NCI-H187 treated with DMSO at 0.1 percent for 48 hours (cell line): ENCODE measurements at regions not wholly inside any gene's neighbourhood (a gene's known extent, or its start where the extent isn't known, plus 50 kb on each side); places are given as distances from the start of the nearest gene placed in this dataset.

Experiments
- DNase-seq: peaks from one replicate; lab custom pipeline; 2025; lab: John Stamatoyannopoulos, UW

DNA sequence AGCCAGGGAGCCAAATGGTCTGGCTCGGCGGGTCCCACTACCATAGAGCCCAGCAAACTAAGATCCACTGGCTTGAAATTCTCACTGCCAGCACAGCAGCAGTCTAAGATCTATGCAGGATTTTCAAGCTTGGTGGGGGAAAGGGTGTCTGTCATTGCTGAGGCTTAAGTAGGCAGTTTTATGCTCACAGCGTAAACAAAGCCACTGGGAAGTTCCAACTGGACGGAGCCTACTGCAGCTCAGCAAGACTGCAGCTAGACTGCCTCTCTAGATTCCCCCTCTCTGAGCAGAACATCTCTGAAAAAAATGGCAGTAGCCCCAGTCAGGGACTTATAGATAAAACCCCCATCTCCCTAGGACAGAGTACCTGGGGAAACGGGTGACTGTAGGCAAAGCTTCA lies 277.6 kb upstream of the PHF14 start:
- no peak for DNase-seq

DNA sequence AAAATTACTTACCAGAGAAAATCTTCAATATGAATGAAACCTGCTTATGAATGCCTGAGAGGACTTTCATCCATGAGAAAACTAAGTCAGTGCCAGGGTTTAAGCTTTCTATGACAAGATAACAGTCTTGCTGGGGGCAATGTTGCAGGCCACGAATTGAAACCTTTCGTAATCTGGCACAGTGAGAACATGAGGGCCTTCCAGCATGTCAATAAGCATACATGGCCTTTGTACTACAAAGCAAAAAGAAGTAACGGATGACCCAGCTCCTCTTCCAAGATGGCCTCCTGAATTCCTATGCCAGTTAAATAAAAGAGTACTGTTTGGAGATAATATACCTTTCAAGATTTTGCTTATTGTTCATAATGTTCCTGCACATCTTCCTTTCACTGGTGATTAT lies 270.6 kb upstream of the PHF14 start:
- no peak for DNase-seq

DNA sequence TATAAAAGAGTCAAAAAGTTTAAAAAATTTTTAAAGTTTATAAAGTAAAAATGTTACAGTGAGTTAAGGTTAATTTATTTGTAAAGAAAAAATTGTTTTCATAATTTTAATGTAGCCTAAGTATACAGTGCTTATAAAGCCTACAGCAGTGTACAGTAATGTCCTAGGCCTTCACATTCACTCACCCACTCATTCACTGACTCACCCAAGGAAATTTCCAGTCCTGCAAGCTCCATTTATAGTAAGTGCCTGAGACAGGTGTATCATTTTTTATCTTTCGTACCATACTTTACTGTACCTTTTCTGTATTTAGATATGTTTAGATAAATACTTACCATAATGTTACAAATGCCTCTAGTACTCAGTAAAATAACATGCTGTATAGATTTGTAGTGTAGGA lies 269.7 kb upstream of the PHF14 start:
- no peak for DNase-seq

DNA sequence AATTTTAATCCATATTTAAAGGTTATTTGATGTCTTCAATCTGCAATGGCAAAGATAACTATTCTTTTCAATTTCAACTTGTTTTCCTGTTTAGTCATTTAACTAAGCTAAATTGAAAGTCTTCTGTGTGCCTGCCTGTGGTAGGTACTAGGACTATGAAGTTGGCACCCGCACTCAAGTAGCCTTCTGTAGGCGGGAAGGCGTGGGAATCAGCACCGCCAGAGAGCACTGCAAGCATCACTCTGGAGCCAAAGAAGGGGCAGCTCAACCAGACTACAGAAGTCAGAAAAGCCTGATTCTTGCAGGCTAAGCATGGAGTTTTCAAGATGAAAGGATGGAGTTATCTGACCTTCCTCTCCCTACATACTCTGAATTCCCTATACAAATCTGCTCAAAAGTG lies 269.0 kb upstream of the PHF14 start:
- DNase-seq, result no peak

DNA sequence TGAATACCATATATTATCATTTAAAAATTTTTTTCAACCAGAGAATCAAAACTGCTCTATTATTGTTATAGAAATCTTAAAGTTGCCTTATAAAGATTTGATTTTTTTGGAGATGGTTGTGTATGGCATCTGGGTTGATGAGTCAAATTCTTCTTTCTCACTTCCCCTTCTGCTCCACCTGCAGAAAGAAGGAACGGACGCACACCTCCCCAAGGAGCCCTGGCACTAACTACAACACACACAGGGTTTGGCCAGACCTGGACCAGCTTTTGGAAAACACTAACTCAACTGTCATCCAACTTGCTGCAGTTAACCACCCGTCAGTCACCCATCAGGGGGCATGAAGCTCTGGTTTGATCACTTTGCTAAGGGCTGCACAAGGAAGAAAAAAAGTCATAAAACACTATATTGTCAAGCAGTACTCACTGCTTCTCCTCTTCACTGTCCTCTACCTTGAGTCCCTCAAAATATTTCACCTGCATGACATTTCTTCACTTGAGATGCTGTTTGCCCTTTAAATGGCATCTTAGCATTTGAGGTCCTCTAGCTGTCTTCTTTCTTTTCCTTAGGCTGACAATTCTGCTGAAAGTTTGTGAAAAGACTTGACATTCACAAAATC lies 266.7 kb upstream of the PHF14 start:
- no peak for DNase-seq

DNA sequence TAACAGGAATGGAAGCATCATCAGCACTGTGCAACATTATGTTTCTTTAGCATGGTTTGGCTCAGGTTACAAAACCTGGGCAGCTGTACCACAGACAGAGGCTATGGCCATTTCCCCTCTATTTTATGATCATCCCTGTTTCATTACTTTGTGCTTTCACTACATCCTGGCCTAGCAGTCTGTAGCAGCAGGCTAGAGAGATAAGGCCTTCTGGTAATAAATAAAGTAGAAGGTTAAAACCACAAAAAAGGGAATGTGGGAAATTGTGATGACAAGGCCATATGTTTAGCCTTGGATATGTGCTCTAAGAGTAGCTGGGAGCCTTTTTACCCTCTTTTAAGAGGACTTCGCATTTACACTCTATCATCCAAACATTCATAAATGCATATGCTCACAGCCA lies 266.2 kb upstream of the PHF14 start:
- DNase-seq, result no peak

DNA sequence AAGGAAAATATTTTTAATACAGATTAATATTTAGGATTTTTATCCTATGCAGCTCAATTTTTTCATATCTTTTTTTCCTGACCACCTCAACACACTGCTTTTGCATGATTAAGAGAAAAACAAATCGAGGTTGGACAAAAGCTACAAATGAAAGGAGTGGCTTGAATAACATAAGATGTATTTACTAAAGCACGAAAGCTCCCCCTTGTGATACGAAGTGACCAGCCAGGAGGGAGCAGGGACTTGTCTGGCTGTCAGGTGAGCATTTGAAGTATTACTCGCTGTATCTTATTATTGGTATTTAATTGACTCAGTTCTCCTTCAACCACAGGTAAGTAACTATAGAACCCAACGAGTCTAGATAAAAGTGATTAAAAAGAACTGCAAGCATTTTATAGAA lies 265.2 kb upstream of the PHF14 start:
- DNase-seq, result no peak

DNA sequence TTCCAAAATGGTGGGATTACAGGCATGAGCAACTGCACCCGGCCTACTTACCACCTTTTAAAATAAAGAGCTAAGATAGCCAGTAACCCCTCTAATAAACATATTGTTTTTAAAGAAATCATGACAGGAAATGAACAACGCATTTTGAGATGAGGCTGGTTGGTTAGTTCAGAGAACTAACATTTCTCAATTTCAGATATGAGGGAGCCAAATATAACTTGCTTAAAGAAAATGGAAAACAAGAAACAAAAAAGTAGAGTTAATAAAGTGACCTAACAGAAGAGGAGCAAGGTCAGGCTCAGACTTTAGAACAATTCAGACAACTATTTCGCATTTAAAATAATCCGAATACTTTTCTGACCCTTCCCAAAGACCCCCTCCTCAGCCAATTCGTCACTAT lies 254.9 kb upstream of the PHF14 start:
- DNase-seq, result no peak

DNA sequence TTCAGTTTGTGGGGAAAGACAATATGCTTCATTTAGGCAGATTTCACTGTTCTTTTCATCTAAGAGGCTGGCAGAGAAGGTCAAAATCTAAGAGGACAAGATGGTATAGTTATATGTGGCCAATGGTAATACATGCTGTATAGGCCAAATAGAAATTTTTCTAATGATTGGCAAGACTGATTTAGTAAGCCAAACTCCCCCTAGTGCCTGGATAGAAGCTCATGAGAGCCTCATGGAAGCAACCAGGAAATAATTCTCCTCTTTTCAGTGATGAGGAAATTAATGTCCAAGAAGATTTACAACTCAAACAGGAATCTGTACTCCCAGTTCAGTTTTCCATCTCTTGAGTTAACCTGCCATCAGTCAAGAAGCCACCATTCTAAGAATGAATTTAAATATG lies 253.6 kb upstream of the PHF14 start:
- no peak for DNase-seq

DNA sequence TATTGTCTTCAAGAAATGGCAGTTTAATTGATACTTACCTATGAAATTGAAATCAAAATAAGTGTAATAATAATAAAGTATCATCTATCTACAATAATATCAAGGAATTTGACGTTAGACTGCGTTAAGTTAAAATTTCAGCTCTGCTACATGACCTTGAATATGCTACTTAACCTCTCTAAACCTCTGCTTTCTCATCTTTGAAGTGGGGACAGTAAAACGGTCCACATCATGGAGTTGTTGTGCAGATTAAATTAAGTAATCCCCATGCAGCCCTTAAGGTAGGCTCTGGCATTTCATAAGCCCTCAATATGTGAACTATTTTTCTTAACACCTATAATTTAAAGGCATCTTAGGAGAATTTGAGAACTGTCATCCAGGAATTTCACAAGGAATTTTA lies 252.4 kb upstream of the PHF14 start:
- no peak for DNase-seq

DNA sequence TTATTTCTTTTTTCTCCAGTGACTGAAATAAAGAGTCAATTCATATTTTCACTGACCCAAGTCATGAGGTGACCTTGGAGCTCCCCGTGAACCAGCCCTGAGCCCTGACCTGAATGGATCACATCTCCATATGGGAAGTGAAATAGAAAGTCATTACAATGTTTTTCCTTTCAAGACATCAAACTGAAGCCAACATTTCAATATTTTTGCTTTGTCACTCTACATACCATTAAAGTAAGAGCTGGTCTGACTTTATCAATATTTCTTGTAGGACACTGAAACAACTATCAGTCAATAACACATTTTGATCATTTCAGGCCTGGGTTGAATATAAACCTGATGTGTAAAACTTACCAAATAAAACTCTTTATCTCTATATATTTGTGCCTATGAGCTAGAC lies 249.8 kb upstream of the PHF14 start:
- DNase-seq, result no peak

DNA sequence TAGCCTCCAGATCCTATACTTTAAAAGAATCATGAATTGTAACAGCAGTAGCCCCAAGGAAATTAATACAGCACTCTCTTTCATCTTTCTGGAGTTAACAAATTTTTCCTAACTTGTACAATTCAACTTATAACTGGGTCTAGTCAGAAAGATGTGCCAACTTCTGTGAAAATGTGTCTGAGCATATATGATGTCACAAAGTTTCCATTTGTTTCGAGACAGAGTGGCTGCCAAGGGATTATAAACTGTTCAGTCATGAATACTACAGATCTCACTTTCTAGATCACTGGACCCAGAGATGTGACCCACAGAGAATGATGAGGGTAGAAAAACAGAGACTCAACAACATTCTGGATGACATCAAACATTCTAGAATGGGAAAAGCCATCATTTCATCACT lies 249.2 kb upstream of the PHF14 start:
- no peak for DNase-seq

DNA sequence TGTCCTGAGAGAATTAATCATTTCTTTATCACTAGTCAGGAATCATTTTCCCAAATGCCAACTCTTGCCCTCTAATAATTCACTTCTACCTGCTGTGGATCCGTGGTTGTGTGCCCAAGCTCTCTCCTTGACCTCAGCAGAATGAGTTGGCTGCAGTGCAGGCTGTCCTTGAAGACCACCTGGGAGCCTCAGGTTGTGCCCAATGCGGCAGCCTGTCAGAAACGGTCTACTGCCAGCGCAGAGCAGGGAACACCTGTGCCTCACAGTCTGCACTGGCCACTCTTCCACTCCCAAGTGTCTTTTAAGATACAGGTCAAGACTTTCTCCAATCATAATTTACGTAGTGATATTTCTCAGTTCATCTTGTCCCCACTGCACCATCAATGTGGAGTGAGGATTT lies 246.0 kb upstream of the PHF14 start:
- no peak for DNase-seq

DNA sequence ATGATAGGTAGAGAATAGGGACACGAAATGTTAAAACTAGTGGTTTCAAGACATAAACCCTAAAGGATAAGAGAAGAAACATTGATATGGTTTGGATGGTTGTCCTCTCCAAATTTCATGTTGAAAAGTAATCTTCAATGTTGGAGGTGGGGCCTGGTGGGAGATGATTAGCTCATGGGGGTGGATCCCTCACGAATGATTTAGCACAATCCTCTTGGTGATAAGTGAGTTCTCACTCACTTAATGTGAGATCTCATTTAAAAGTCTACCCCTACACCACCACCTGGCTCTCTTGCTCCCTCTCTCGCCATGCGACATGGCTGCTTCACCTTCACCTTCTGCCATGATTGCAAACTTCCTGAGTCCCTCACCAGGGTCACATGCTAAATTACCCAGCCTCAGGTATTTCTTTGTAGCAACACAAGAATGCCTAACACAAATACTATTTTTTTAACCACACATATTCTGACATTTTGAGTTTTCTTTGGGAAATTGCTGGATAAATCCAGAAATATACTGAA lies 242.4 kb upstream of the PHF14 start:
- DNase-seq, result no peak

DNA sequence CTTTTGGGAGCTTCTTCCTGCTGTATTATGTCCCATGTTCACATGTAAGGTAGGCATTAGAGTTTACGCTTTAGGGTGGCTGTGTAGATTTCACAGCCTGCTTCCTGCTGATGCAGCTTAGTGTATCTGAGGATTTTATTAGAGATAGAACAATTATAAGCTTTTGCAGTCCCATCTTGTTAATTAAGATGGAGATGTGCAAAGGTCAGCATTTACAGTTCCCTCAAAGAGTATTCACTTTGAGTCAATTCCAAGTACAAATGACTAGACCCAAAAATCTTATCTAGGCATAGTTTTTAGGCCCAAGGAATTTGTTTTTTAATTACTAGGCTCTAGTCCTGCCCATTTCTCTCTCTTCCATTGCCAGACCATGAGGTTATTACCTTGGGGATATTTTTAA lies 239.9 kb upstream of the PHF14 start:
- no peak for DNase-seq

DNA sequence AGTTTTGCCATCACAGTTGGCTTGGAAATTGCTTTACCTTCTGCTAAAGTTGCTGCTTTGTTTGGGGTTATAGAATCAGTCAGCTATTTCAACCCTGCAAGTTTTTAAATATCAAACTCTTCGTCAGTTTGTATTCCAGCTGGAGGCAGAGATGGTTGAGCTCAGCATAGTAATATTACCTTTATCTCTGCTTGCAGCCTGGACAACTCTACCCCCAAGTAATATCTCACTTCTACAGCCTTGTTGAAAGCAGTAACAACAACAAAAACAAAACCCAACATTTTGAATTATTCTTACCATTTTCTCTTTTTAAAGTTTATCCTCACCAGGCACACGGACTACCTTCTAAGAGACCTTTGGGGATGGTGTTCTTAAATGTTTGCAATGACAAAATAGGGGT lies 239.1 kb upstream of the PHF14 start:
- no peak for DNase-seq

DNA sequence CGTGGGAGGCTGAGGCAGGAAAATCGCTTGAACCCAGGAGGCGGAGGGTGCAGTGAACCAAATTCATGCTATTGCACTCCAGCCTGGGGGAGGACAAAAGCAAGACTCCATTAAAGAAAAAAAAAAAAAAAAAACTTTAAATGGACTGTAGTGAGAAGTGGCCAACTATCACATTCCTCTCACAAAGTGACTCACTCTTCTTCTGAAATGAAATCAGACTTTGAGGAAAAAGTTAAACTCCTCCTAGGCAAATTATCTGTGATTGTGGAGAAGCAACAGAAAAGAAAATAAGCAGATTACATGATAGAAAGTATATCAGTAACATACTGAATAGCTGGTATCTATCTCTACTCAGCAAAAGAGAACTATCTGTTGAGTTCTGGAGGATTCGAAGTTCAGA lies 234.3 kb upstream of the PHF14 start:
- no peak for DNase-seq

DNA sequence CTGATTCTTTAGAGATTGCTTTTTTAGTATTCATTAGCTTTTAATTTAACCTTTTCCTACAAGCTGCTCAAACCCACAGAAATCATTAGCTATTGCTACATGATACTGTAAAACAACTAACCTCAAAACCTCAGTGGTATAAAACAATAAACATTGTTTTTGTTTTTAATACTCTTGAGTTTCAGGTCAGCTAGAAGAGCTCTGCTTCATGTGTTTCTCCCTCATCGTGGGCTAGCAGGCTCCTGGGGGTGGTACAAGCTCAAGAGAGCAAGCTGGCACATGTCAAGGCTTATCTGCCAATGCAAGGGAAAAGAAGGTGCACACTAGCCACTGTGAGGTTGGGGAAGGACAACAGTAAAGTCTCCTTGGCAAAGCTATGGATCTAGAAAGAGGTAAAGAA lies 232.9 kb upstream of the PHF14 start:
- DNase-seq, result no peak

DNA sequence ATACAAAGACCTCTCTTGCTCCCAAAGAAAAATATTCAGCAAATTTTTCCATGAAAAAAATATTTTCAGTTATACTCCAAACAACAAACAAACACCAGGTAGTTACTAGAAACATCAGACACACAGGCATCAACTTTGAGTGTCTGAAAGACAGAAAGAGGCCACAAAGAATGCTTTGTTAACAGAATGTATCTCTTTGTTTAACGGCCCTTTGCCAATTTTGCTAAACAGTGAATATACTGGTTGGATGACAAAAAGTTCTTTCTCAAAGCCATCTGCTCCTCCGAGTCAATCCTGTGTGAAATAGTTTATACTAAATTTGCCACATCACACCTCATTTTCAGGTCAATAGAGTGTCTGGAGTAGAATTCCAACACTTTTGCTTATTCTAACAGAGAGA lies 216.7 kb upstream of the PHF14 start:
- DNase-seq, result no peak

DNA sequence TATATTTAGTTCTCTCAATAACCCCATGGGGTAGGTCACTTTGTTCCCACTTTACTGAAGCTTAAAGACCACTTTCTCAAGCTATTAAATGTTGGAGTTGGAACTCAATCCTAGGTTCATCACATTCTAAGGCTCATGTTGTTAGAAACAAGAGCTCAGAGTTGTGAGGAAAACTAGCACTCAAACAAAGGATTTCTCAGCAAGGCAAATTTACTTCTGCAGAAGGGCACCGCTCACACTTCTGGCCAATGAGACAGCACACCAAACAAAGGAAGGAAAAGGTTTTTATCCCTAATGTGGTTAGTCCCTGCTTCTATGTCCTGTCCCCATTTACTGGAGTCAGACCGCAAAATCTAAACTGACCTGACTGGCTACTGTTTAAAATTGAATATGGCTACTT lies 214.6 kb upstream of the PHF14 start:
- no peak for DNase-seq

DNA sequence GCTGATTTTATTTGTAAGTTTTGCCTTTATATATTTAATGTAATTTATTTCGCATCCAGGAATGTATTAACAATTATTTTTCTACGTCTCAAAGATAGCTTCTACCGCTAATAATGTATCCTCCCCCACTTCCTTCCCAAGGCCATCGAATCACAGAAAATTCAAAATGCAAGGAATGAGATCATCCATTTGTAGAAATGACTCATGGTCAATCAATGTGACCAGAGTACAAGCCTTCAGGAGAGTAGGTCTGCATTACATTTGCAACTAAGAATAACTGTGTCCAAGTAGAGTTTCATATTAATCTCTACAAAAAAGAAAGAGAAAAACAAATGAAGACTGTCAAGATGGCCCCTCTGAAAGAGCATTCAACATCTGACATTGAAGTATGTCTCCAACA lies 205.9 kb upstream of the PHF14 start:
- no peak for DNase-seq

DNA sequence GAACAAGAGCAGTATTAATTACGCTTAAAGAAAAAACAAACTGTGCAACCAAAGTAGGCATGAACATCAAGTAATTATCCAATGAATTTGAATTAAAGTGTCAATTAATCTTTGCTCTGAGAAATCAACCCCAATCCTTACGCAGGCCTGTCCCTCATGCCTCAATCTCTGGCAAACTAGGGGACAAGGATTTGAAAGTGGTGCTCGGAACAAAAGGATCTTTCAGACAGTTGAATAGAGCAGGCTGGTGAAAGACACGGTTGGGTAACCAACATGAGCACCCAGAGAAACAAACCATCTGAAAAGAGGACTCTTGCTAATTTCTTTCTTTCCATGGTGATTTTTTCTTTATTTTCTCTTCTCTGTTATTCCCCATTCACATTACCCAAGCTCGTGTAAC lies 203.5 kb upstream of the PHF14 start:
- DNase-seq, result no peak

DNA sequence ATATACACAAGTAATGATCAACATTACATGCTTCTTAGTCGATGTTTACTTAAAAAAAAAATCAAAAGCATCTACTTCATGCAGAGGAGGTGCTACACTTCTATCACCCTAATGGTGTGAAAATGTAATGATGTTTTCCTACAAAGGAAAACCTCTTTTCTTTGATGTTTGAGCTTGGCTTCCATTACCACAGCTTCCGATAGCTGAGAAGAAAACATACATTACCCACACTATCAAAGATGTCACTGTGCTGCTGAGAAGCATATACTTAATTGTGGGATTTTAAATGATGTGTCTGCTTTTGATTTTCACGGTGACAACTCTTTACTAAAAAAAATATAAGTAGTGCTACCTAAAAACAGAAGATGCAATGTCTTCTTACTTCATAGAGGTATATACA lies 200.2 kb upstream of the PHF14 start:
- no peak for DNase-seq

DNA sequence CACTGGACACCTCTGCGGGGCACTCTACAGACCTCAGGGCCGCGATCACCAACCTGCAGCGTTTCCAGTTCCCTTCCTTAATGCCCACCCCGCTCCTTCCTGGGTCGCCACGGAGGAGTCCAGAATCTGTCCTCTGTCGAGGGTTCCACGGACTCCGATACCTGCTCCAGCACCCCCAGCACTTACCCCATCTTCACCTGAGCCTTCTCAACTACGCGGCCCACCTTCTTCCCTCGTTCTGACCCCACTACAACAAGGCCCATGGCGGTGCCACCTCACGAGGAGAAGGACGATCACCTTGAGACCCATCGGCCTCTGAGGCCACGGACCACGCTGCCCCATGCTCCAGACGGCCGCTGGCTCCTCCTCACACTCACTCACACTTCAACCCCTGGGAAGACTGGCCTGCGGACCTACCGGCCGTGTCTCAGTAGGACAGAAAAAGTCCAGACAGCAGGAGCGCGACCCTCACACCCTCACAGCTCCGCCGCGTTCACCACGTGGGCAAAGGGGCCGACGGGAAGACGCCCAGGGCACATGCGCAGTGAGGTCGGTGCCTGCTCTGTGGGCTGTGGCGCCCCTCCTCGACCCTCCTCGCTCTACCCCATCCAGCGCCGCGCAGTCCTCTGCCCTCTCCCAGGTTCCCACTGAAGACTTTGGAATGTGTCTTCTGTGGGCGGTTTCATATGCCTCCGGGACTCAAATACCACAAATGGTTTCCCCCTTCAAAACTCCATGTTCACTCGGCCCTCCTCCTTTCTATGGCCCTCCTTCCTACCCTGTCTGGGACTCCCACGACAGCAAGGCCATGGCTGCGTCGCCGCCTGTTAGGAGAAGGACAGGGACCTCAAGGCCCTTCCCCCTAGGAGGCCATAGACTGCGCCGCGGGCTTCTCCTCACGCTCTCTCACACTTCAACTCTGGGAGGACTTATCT lies 193.9 kb upstream of the PHF14 start:
- no peak for DNase-seq
